ENCODE measurements at regions not wholly inside any gene's neighbourhood (a gene's known extent, or its start where the extent isn't known, plus 50 kb on each side); places are given as distances from the start of the nearest gene placed in this dataset.

DNA sequence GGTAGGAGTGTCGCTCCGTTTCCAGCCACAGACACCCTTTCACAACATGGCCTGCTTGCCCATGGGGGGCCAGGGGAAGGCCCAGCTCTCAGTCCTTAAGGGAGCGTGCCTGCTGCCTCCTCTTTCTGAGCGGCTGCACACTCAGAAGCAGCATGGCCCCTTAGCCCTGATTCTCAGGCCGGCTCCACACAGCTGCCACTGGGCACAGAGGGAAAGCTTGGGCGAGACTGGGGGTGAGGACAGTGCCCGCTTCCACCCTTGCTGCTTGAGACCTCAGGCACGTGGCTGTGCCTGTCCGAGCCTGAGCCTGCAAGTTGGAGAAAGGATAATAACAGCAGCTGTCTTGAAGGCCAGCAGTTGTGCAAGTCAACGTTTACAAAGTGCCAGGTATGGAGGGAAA, 416.3 kb downstream of the SHANK2 start:
- Histone ChIP-seq H3K36me3 (no peaks in the 10 kb centered on the region), H3K27ac (peak overlapping the region in 2 of 3 donors; percentile 80 to 83), H3K4me1 (peaks cover 26 to 27% of the 10 kb centered on the region in 2 donors), H3K27me3 (no peaks in the 10 kb centered on the region), H3K4me3 (replicated peaks in 1 of 3) (no peak overlapping the region), H3K9me3 (no peaks in the 10 kb centered on the region)
- DNase-seq, result peak; percentile 25 to 30
- WGBS, 2 donors, result 57 to 77% methylated on average over 1 to 6 of the region's 10 CpGs
- TF ChIP-seq, protein P1, sequence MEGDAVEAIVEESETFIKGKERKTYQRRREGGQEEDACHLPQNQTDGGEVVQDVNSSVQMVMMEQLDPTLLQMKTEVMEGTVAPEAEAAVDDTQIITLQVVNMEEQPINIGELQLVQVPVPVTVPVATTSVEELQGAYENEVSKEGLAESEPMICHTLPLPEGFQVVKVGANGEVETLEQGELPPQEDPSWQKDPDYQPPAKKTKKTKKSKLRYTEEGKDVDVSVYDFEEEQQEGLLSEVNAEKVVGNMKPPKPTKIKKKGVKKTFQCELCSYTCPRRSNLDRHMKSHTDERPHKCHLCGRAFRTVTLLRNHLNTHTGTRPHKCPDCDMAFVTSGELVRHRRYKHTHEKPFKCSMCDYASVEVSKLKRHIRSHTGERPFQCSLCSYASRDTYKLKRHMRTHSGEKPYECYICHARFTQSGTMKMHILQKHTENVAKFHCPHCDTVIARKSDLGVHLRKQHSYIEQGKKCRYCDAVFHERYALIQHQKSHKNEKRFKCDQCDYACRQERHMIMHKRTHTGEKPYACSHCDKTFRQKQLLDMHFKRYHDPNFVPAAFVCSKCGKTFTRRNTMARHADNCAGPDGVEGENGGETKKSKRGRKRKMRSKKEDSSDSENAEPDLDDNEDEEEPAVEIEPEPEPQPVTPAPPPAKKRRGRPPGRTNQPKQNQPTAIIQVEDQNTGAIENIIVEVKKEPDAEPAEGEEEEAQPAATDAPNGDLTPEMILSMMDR (IDR thresholded peaks at IDR 0.05), result no peak
- TF ChIP-seq POLR2A (IDR thresholded peaks at IDR 0.05), result no peak
- intact Hi-C loops (cut with DNase I), result no loop called here

DNA sequence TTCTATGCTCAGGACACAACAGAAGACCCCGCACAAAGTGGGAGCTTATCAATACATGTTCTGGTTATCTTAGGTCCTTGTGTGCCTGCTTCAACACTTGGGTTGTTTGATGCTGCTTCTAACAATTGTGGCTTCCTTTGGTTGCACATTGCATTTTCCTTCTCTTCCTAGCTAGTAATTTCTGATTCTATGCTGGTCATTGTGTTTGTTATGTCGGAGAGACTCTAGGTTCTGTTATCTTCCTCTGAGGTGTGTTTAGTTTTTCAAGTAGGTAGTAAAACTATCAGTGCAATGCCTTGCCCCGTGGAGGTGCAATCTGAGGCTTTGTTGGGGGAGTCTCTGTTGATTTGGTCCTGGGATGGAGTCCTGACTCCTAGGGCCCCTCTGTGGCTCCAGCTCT, 414.2 kb downstream of the SHANK2 start:
- Histone ChIP-seq H3K27ac (no peak overlapping the region), H3K27me3 (no peaks in the 10 kb centered on the region), H3K4me3 (replicated peaks in 1 of 3) (no peak overlapping the region), H3K9me3 (no peaks in the 10 kb centered on the region), H3K36me3 (no peaks in the 10 kb centered on the region), H3K4me1 (peaks cover 26 to 27% of the 10 kb centered on the region in 2 donors)
- 82 to 92% methylated on average over 3 of the region's 3 CpGs for WGBS, 2 donors
- intact Hi-C loops (cut with DNase I), result no loop called here
- TF ChIP-seq POLR2A (IDR thresholded peaks at IDR 0.05), result no peak
- TF ChIP-seq, protein P1 (IDR thresholded peaks at IDR 0.05), result no peak
- DNase-seq, result no peak

DNA sequence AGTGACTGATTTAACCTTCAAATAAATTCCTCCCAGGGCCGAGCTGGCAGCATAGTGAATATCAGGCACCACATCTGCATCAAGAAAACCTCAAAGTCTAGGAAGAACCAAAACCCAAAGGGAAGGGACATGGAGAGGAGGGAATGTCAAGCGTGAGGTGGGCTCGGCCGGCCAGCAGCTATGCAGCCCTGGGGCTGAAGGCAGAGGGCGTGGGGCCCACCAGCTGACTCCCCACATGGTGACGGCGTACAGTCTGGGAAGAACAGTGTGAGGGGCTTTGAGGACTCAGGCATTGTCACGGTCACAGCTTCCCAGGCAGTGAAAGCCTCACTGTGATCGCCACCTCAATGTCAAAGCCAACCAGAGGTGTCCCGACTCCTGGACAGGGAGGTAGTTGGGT, 412.5 kb downstream of the SHANK2 start:
- Histone ChIP-seq H3K36me3 (no peaks in the 10 kb centered on the region), H3K27ac (no peak overlapping the region), H3K9me3 (no peaks in the 10 kb centered on the region), H3K4me3 (replicated peaks in 1 of 3) (no peak overlapping the region), H3K27me3 (no peaks in the 10 kb centered on the region), H3K4me1 (peaks cover 12 to 13% of the 10 kb centered on the region in 2 donors)
- 91 to 93% methylated on average over 7 of the region's 10 CpGs for WGBS, 2 donors
- intact Hi-C loops (cut with DNase I), result no loop called here
- TF ChIP-seq, protein P1 (IDR thresholded peaks at IDR 0.05), result no peak
- no peak for TF ChIP-seq POLR2A (IDR thresholded peaks at IDR 0.05)
- no peak for DNase-seq

DNA sequence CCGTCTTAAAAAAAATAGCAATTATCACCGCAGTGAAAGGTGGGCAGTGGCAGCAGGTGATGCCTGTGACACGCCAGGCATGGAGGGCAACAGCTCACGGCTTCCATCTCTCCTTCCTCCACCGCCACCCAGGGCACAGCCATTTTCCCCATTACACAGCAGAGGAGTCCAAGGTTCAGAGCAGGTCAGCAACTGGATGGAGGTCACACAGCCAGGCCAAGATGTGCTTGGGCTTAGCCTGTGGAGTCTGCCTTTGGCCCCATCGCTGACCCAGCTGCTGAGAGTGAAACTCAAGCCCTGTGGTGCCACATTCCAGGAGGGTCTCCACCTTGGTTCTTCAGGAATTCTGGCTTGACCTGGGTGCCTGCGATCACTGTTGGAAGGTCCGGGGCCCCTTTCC, 411.1 kb downstream of the SHANK2 start:
- no peak overlapping the region for H3K27ac ChIP-seq
- H3K36me3 ChIP-seq, result no peaks in the 10 kb centered on the region
- TF ChIP-seq POLR2A (IDR thresholded peaks at IDR 0.05), result no peak
- TF ChIP-seq, protein P1 (IDR thresholded peaks at IDR 0.05), result no peak
- H3K9me3 ChIP-seq, result no peaks in the 10 kb centered on the region
- DNase-seq, result no peak
- WGBS, 2 donors, result 93 to 95% methylated on average over 8 of the region's 8 CpGs
- intact Hi-C loops (cut with DNase I), result no loop called here
- no peaks in the 10 kb centered on the region for H3K27me3 ChIP-seq
- peaks cover 0 to 1% of the 10 kb centered on the region in 2 donors for H3K4me1 ChIP-seq
- no peak overlapping the region for H3K4me3 ChIP-seq (replicated peaks in 1 of 3)

DNA sequence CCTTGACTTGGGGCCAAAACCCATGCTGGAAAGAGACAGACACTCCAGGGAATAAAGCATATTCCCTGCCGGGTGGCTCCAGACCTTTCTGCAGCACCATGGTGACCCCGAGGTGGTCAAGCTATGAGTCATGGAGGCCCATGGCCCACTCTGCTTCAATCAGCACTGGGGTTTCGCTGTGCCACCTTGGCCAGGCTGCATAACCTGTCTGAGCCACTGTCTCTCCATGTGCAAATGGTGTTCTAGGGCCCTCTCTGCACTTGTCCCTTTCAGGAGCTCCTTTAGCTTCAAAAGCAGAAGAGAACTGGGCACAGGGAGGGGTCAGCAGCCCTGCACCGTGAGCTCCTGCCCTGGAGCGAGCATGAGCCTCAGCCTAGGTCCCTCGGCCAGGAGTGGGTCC, 410.1 kb downstream of the SHANK2 start:
- H3K36me3 ChIP-seq, result no peaks in the 10 kb centered on the region
- no peak for DNase-seq
- H3K27ac ChIP-seq, result no peak overlapping the region
- 83 to 92% methylated on average over 5 to 6 of the region's 6 CpGs for WGBS, 2 donors
- no peak overlapping the region for H3K4me3 ChIP-seq (replicated peaks in 1 of 3)
- intact Hi-C loops (cut with DNase I), result no loop called here
- H3K27me3 ChIP-seq, result no peaks in the 10 kb centered on the region
- TF ChIP-seq, protein P1 (IDR thresholded peaks at IDR 0.05), result no peak
- TF ChIP-seq POLR2A (IDR thresholded peaks at IDR 0.05), result no peak
- no peaks in the 10 kb centered on the region for H3K9me3 ChIP-seq
- H3K4me1 ChIP-seq, result no peaks in the 10 kb centered on the region

Measured in thyroid gland (tissue), 4 donors.